ENCODE measurements at regions not wholly inside any gene's neighbourhood (a gene's known extent, or its start where the extent isn't known, plus 50 kb on each side); places are given as distances from the start of the nearest gene placed in this dataset.
A peak's percentile ranks its signal among the peaks of the same experiment; 100 is the strongest.
"Not testable (repeated sequence)": the region's sequence is repeated elsewhere in the genome, so short reads cannot be mapped to it uniquely, and the experiment has no call there.

GRCh38 chr4:158122501-158122900 lies 50.3 kb downstream of the GASK1B start:
- no peak for DNase-seq

GRCh38 chr4:158121161-158121579 lies 51.7 kb downstream of the GASK1B start:
- no peak for DNase-seq

GRCh38 chr4:158120645-158121151 lies 52.1 kb downstream of the GASK1B start:
- DNase-seq = not testable (repeated sequence)

GRCh38 chr4:158112611-158113010 lies 60.2 kb downstream of the GASK1B start:
- peak; percentile 28 to 40 for DNase-seq

GRCh38 chr4:158111241-158111640 lies 61.6 kb downstream of the GASK1B start:
- DNase-seq = no peak

GRCh38 chr4:158102904-158103303 lies 69.9 kb downstream of the GASK1B start:
- no peak for DNase-seq

GRCh38 chr4:158099686-158100085 lies 73.1 kb downstream of the GASK1B start:
- no peak for DNase-seq

GRCh38 chr4:158098802-158099201 lies 74.0 kb downstream of the GASK1B start:
- DNase-seq = no peak

- no peak for DNase-seq
Measured at GRCh38 chr4:158094413-158095134, 78.3 kb downstream of the GASK1B start.

GRCh38 chr4:158090323-158090722 lies 82.5 kb downstream of the GASK1B start:
- no peak for DNase-seq

GRCh38 chr4:158089897-158090296 lies 82.9 kb downstream of the GASK1B start:
- DNase-seq = not testable (repeated sequence)

GRCh38 chr4:158080354-158080753 lies 92.5 kb downstream of the GASK1B start:
- no peak for DNase-seq

- no peak for DNase-seq
Measured at GRCh38 chr4:158079661-158080060, 93.2 kb downstream of the GASK1B start.

GRCh38 chr4:158077835-158078234 lies 95.0 kb downstream of the GASK1B start:
- no peak for DNase-seq

- DNase-seq = no peak
Measured at GRCh38 chr4:158074851-158075250, 98.0 kb downstream of the GASK1B start.

- no peak for DNase-seq
Measured at GRCh38 chr4:158071931-158072330, 100.9 kb downstream of the GASK1B start.

GRCh38 chr4:158068068-158068467 lies 104.8 kb downstream of the GASK1B start:
- DNase-seq = no peak

- no peak for DNase-seq
Measured at GRCh38 chr4:158067646-158068045, 105.2 kb downstream of the GASK1B start.

- no peak for DNase-seq
Measured at GRCh38 chr4:158065603-158066002, 107.2 kb downstream of the GASK1B start.

GRCh38 chr4:158065176-158065575 lies 107.6 kb downstream of the GASK1B start:
- no peak for DNase-seq

- no peak for DNase-seq
Measured at GRCh38 chr4:158056689-158057245, 116.1 kb downstream of the GASK1B start.

- DNase-seq = no peak
Measured at GRCh38 chr4:158055668-158056067, 117.2 kb downstream of the GASK1B start.

- DNase-seq = no peak
Measured at GRCh38 chr4:158053801-158054200, 119.0 kb downstream of the GASK1B start.

- no peak for DNase-seq
Measured at GRCh38 chr4:158053086-158053485, 119.7 kb downstream of the GASK1B start.

Measured in AML-193 (cell line).